ENCODE measurements at regions not wholly inside any gene's neighbourhood (a gene's known extent, or its start where the extent isn't known, plus 50 kb on each side); places are given as distances from the start of the nearest gene placed in this dataset.

- no peak for DNase-seq
Observed at GRCh38 chr2:189268763-189269162, 89.2 kb upstream of the COL5A2 start.

GRCh38 chr2:189273734-189274133, 94.2 kb upstream of the COL5A2 start:
- DNase-seq: no peak

DNA sequence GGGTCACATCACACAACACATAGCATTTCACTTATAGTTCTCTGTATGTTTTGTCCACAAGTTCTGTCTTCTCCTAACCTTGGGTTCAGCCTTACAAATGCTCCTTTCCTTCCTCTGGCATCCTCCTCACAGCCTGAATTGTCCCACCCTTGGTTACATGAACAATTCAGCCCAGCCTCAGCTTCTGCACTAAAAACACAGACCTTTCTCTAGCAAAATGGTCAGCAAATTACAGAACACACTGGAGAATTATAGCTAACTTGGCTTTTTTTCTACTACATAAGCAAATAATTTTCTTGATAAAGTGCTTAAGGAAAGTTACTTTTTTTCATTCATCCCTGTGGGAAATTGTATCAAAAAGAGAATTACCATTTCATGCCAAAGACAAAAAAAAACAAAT, 94.8 kb upstream of the COL5A2 start:
- no peak for DNase-seq

DNA sequence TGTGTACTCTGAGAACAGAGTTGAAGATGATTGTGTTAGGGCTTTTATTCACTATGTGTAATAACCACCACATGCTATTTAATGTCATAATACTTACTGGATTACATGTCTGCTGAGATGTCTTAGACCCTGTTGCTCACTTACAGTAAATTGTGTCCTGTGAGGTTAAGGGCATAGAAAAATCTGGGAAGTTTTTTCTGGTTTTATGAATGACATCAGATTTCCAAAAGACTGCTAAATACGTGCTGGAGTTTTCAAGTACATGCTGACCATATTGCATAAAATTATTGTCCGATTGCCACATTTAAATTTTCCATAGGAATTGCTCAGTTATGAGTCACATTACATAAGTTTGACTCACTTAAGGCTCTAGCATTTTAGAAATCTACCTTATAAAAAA, 96.7 kb upstream of the COL5A2 start:
- DNase-seq: no peak

GRCh38 chr2:189281201-189281600, 101.6 kb upstream of the COL5A2 start:
- no peak for DNase-seq

GRCh38 chr2:189285349-189285748, 105.8 kb upstream of the COL5A2 start:
- no peak for DNase-seq

GRCh38 chr2:189285962-189286645, 106.5 kb upstream of the COL5A2 start:
- DNase-seq: no peak

- DNase-seq: no peak
Observed at GRCh38 chr2:189287363-189287762, 107.8 kb upstream of the COL5A2 start.

DNA sequence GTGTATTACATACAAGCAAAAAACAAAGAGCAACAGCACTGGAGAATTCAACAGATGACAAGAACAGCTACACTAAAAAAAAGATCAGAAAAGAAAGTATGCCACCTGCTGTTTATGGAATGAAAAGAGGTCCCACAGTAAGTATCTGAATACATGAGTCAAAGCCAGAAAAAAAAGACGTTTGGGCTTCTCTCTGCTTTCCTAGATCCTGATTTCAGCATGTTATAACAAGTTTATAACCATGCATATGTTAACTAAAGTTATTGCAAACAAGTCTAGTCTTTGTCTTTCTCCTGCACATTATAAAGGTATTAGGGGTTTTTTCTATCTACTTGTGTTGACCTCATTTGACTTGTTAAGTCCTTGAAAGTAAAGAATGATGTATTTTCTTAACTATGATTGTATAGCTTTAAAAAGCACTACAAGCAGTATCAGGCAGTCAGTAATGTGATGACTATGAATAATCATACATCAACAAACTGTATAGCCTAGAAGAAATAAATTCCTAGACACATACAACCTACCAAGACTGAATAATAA, 108.5 kb upstream of the COL5A2 start:
- peak; percentile 81 to 87 for DNase-seq

- DNase-seq: no peak
Observed at GRCh38 chr2:189291460-189291859, 111.9 kb upstream of the COL5A2 start.

- no peak for DNase-seq
Observed at GRCh38 chr2:189293164-189293563, 113.6 kb upstream of the COL5A2 start.

DNA sequence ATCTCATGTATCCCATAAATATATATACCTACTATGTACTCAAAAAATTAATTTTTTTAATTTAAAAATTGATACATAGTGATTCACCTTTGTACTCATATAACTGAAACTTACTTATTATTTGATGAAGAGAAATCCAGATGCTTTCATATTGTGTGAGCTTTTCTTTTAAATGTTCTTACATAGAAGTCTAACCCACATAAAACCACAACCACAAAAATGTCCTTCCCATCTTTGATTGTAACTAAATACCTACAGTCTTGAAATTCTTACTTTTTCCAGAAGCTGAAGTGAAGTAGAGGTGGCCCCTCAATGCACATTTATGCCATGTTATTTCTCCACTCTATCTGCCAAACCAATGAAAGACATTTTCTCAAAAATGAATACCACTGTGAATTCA, 117.9 kb upstream of the COL5A2 start:
- DNase-seq: no peak

DNA sequence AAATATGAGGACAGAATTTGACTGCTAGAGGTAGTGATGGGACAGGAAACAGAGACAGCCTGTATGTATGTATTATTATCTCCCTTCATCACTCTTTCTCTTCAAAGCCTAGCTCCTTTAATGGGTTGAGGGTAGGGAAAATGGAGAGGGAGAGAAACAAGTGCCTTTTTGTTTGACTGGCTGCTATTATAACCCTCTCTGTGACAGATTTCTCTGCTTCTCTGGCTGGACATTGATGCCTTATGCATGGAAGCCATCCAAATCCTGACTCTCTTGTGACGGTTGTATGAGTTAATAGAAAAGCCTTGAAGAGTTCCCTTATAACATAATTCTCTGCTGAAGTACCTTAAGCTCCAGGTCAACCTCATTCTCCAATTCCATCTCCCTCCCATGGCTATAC, 118.5 kb upstream of the COL5A2 start:
- DNase-seq: no peak

GRCh38 chr2:189298481-189298880, 118.9 kb upstream of the COL5A2 start:
- no peak for DNase-seq

DNA sequence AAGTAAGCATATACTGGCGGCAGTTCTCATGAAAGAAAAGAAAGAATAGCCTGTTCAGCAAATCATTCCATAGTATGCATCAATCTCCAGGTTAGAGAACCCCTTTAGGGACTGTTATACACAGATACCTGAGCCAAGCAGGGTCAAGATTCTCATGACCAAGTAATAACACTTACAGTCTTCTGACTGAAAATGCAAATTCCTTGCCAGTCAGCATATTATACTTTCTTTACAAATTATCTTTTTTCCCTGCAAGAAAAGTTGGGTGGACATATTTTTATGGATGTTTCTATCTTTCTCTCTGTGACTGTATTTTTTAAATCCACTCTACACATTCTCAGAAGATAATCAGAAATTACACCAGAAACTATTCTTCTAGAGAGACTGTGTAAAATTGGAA, 120.4 kb upstream of the COL5A2 start:
- no peak for DNase-seq

GRCh38 chr2:189300916-189301315, 121.4 kb upstream of the COL5A2 start:
- peak in 1 of 2 experiments; percentile 23 for DNase-seq

DNA sequence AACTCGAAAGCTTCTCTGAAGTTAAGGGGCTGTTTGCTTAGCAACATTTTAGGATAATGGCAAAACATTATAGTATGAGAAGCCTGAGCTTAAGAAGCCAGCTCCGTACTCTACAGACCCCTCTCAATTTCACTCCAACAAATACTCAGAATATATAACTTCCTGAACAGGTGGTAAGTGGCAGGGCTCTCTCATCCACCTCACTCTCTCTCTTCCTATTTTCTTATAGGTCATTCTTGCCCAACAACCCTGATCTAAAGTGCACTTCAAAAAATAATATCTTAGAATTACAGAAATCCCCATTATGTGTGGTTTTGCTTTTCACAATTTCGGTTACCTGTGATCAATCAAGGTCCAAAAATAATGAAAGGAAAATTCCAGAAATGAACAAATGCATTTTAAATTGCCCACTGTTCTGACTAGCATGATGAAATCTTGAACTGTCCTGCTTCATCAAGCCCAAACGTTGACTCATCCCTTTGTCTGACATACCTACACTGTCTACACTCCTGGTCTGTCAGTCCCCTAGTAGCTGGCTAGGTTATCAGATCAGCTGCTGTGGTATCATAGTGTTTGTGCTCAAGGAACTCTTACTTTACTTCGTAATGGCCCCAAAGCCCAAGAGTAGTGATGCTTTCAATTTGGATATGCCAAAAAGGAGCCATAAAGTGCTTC, 122.8 kb upstream of the COL5A2 start:
- no peak for DNase-seq

- no peak for DNase-seq
Observed at GRCh38 chr2:189304360-189304759, 124.8 kb upstream of the COL5A2 start.

- no peak for DNase-seq
Observed at GRCh38 chr2:189305291-189305943, 125.9 kb upstream of the COL5A2 start.

DNA sequence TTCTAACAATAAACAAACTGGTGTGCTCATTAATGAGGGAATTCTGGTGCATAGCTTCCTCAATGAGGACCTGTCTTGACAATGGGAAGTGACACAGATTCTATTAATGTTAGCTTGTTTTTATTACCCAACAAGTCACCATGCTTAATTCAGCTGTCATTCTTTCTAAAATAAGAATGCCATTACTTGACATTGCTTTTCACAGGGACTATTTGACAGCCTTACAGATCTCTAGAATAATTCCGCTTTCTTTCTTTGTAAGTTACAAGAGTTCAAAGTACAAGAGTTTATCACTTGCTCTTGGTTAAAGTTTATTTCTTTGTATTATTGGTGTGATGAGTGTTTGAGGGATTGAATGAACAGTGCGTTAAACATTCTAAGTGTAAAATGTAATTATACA, 127.0 kb upstream of the COL5A2 start:
- DNase-seq: no peak

GRCh38 chr2:189308056-189308790, 128.7 kb upstream of the COL5A2 start:
- DNase-seq: no peak

- no peak for DNase-seq
Observed at GRCh38 chr2:189309331-189309730, 129.8 kb upstream of the COL5A2 start.

GRCh38 chr2:189312211-189312610, 129.1 kb upstream of the WDR75 start:
- no peak for DNase-seq
